ENCODE measurements at regions not wholly inside any gene's neighbourhood (a gene's known extent, or its start where the extent isn't known, plus 50 kb on each side); places are given as distances from the start of the nearest gene placed in this dataset.

- H3K27ac Mint-ChIP-seq (ENCODE audit: unreplicated experiment) = no peak overlapping the region
- ChIA-PET POLR2A (no interaction called here), CTCF (no interaction called here)
- no peak overlapping the region for H3K4me3 Mint-ChIP-seq (ENCODE audit: unreplicated experiment)
- Histone ChIP-seq H3K36me3 (ENCODE audit: control insufficient read depth, insufficient read depth, low read length) (no peaks in the 10 kb centered on the region), H3K9me3 (no peaks in the 10 kb centered on the region), H3K4me1 (peaks cover 7% of the 10 kb centered on the region), H3K27me3 (replicated peaks; ENCODE audit: control insufficient read depth, insufficient read depth, low read length) (no peaks in the 10 kb centered on the region), H3K4me3 (ENCODE audit: low read depth, low read length) (no peak overlapping the region)
- no TSS peak for BruUV-seq (replicated peaks)
- H3K27me3 Mint-ChIP-seq (ENCODE audit: insufficient read depth, unreplicated experiment) = no peaks in the 10 kb centered on the region
- intact Hi-C loops (cut with micrococcal nuclease; ENCODE audit: unreplicated experiment) = no loop called here
- no peaks in the 10 kb centered on the region for H3K9me3 Mint-ChIP-seq (ENCODE audit: unreplicated experiment)
- no peaks in the 10 kb centered on the region for H3K4me1 Mint-ChIP-seq (ENCODE audit: low read depth, unreplicated experiment)
- H3K36me3 Mint-ChIP-seq (ENCODE audit: insufficient read depth, unreplicated experiment) = no peaks in the 10 kb centered on the region
- no peak for TF ChIP-seq CTCF (IDR thresholded peaks at IDR 0.05; ENCODE audit: insufficient read depth in 1 of 2, low read depth in 1 of 2, low read length in 1 of 2, severe bottlenecking in 1 of 2, unreplicated experiment in 1 of 2)
- no peak for DNase-seq
Measured at GRCh38 chr14:43692706-43693105, 814.4 kb downstream of the FSCB start.

GRCh38 chr14:43687921-43688320 lies 819.2 kb downstream of the FSCB start:
- no TSS peak for BruUV-seq (replicated peaks)
- H3K27me3 ChIP-seq (replicated peaks; ENCODE audit: control insufficient read depth, insufficient read depth, low read length) = no peaks in the 10 kb centered on the region
- no peaks in the 10 kb centered on the region for H3K9me3 ChIP-seq
- H3K36me3 Mint-ChIP-seq (ENCODE audit: insufficient read depth, unreplicated experiment) = no peaks in the 10 kb centered on the region
- no peak overlapping the region for H3K4me3 Mint-ChIP-seq (ENCODE audit: unreplicated experiment)
- no peak overlapping the region for H3K4me3 ChIP-seq (ENCODE audit: low read depth, low read length)
- peaks cover 13% of the 10 kb centered on the region for H3K4me1 ChIP-seq
- no peak overlapping the region for H3K27ac Mint-ChIP-seq (ENCODE audit: unreplicated experiment)
- H3K36me3 ChIP-seq (ENCODE audit: control insufficient read depth, insufficient read depth, low read length) = no peaks in the 10 kb centered on the region
- ChIA-PET POLR2A (no interaction called here), CTCF (no interaction called here)
- no peaks in the 10 kb centered on the region for H3K9me3 Mint-ChIP-seq (ENCODE audit: unreplicated experiment)
- intact Hi-C loops (cut with micrococcal nuclease; ENCODE audit: unreplicated experiment) = no loop called here
- no peak for TF ChIP-seq CTCF (IDR thresholded peaks at IDR 0.05; ENCODE audit: insufficient read depth in 1 of 2, low read depth in 1 of 2, low read length in 1 of 2, severe bottlenecking in 1 of 2, unreplicated experiment in 1 of 2)
- H3K4me1 Mint-ChIP-seq (ENCODE audit: low read depth, unreplicated experiment) = no peaks in the 10 kb centered on the region
- H3K27me3 Mint-ChIP-seq (ENCODE audit: insufficient read depth, unreplicated experiment) = no peaks in the 10 kb centered on the region
- no peak for DNase-seq

GRCh38 chr14:43677581-43677980 lies 829.5 kb downstream of the FSCB start:
- CTCF ChIA-PET = no interaction called here
- Mint-ChIP-seq H3K36me3 (ENCODE audit: insufficient read depth, unreplicated experiment) (no peaks in the 10 kb centered on the region), H3K4me3 (ENCODE audit: unreplicated experiment) (no peak overlapping the region), H3K4me1 (ENCODE audit: low read depth, unreplicated experiment) (no peaks in the 10 kb centered on the region), H3K27ac (ENCODE audit: unreplicated experiment) (no peak overlapping the region), H3K9me3 (ENCODE audit: unreplicated experiment) (no peaks in the 10 kb centered on the region), H3K27me3 (ENCODE audit: insufficient read depth, unreplicated experiment) (no peaks in the 10 kb centered on the region)
- Histone ChIP-seq H3K36me3 (ENCODE audit: control insufficient read depth, insufficient read depth, low read length) (no peaks in the 10 kb centered on the region), H3K4me3 (ENCODE audit: low read depth, low read length) (no peak overlapping the region), H3K9me3 (no peaks in the 10 kb centered on the region), H3K4me1 (no peaks in the 10 kb centered on the region), H3K27me3 (replicated peaks; ENCODE audit: control insufficient read depth, insufficient read depth, low read length) (no peaks in the 10 kb centered on the region)
- no peak for TF ChIP-seq CTCF (IDR thresholded peaks at IDR 0.05; ENCODE audit: insufficient read depth in 1 of 2, low read depth in 1 of 2, low read length in 1 of 2, severe bottlenecking in 1 of 2, unreplicated experiment in 1 of 2)
- intact Hi-C loops (cut with micrococcal nuclease; ENCODE audit: unreplicated experiment) = no loop called here
- POLR2A ChIA-PET = no interaction called here
- DNase-seq = no peak
- no TSS peak for BruUV-seq (replicated peaks)

Measured in Caco-2 (cell line).